Fibroblast of pulmonary artery (primary cell): ENCODE measurements at regions not wholly inside any gene's neighbourhood (a gene's known extent, or its start where the extent isn't known, plus 50 kb on each side); places are given as distances from the start of the nearest gene placed in this dataset.
A peak's percentile ranks its signal among the peaks of the same experiment; 100 is the strongest.

Experiments used
- DNase-seq: peaks from one replicate; pipeline ENCODE4 v3.0.0-alpha.2; 2010; ENCODE audit warnings: low read depth
- H3K4me3 ChIP-seq: replicated peaks from 2 replicates; pipeline ENCODE4 v1.5.1; 2011; ENCODE audit warnings: low read depth, mild to moderate bottlenecking, control low read depth, low read length, moderate library complexity
- TF ChIP-seq, protein P1 (sequence below): IDR thresholded peaks from 2 replicates; pipeline ENCODE4 v1.5.1; 2011; ENCODE audit warnings: mild to moderate bottlenecking, control low read depth, low read length, inconsistent platforms; ENCODE audit errors: missing control alignments

DNA sequence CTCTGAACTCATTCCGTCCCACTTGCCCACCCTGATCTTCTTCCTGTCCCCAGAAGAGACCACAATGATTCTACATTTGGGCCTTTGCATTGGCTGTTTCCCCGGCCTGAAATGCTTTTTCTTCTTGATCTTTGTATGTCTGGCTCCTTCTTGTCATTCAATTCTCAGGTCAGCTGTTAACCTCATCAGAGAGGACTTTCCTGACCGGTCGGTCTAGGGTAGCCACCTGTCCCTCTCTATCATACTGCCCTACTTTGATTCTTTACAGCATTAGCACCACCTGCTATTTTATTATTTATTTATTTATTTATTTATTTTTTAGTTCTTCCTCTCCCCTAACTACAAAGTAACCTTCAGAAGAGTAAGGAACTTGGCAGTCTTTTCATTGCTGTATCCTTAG is 84.3 kb downstream of the DYRK2 start:
- TF ChIP-seq, protein P1, sequence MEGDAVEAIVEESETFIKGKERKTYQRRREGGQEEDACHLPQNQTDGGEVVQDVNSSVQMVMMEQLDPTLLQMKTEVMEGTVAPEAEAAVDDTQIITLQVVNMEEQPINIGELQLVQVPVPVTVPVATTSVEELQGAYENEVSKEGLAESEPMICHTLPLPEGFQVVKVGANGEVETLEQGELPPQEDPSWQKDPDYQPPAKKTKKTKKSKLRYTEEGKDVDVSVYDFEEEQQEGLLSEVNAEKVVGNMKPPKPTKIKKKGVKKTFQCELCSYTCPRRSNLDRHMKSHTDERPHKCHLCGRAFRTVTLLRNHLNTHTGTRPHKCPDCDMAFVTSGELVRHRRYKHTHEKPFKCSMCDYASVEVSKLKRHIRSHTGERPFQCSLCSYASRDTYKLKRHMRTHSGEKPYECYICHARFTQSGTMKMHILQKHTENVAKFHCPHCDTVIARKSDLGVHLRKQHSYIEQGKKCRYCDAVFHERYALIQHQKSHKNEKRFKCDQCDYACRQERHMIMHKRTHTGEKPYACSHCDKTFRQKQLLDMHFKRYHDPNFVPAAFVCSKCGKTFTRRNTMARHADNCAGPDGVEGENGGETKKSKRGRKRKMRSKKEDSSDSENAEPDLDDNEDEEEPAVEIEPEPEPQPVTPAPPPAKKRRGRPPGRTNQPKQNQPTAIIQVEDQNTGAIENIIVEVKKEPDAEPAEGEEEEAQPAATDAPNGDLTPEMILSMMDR, result no peak
- no peak for DNase-seq
- H3K4me3 ChIP-seq, result no peak overlapping the region

DNA sequence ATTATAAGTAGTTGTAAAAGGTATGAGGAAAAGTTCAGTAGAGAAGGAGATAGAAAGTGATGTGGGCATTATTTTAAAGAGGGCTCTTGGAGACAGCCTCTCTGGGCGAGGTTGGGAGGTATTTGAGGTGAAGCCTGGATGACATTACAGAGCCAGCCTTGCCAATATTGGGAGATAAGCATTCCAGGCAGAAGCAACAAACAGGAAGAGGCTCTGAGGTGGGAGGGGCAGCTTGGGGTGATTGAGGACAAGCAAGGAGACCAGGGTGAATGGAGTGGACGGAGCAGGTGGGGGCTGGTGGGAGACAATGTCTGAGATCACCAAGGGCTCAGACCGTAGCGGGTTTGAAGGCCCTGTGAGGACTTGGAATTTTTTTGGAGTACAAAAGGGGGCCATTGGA is 87.3 kb downstream of the DYRK2 start:
- TF ChIP-seq, protein P1, result no peak
- DNase-seq, result no peak

DNA sequence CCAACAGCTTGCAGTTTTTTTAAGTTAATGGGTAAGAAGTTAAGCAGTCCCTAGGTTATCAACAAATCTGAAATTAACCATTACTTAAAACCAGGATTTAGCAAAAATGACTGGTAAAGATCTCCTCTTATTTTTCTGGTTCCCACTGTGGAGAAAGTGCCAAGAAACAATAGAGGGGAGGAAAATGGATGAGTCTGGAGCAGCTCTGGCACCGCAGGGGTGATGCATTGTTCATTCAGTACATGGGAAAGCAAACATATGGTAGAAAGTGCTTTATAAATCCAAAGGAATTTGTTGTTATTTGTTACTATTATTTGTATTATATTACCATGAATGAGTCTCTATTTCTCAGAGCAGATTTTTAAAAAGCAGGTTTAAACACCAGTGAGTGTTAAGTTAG is 92.2 kb downstream of the DYRK2 start:
- DNase-seq, result no peak
- TF ChIP-seq, protein P1, result no peak
- no peak overlapping the region for H3K4me3 ChIP-seq

More for the DNA sequence above, 87.3 kb downstream of the DYRK2 start:
- H3K4me3 ChIP-seq, result no peak overlapping the region

DNA sequence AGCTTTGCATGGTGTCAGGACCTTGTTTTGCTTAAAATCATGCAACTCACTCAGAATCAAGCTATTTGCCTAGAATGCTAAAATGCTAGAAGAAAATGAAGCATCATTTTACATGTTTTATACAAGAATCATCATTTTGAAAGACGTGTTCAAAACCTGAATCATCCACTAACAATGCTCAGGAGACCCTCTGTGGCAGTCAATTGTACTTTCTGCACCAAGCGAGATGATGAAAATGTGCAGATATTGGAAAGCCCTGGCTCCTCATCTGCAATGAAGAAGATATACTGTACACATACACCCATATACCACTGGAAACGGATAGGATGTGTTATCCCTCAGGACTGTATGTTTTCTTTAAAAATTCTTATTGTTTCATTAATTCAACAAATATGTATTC is 92.7 kb downstream of the DYRK2 start:
- DNase-seq, result no peak
- TF ChIP-seq, protein P1, result no peak
- no peak overlapping the region for H3K4me3 ChIP-seq

DNA sequence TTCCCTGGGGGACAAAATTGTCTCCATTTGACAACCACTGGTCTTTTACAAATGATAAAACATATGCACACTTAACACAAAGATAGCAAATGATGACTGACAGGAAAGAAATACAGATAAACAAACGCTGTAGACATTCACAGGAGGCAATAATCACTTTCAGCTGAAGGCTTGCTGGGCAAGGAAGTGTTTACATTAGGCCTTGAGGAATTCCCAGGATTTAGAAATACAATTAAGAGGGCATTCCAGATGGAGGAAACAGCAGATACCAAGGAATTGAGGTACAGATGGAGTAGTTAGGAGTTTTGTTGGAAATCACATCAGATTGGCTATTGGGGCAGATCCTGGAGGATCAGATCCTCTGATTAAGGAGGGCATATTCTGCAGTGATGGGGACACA is 93.9 kb downstream of the DYRK2 start:
- TF ChIP-seq, protein P1, result no peak
- H3K4me3 ChIP-seq, result no peak overlapping the region
- no peak for DNase-seq

DNA sequence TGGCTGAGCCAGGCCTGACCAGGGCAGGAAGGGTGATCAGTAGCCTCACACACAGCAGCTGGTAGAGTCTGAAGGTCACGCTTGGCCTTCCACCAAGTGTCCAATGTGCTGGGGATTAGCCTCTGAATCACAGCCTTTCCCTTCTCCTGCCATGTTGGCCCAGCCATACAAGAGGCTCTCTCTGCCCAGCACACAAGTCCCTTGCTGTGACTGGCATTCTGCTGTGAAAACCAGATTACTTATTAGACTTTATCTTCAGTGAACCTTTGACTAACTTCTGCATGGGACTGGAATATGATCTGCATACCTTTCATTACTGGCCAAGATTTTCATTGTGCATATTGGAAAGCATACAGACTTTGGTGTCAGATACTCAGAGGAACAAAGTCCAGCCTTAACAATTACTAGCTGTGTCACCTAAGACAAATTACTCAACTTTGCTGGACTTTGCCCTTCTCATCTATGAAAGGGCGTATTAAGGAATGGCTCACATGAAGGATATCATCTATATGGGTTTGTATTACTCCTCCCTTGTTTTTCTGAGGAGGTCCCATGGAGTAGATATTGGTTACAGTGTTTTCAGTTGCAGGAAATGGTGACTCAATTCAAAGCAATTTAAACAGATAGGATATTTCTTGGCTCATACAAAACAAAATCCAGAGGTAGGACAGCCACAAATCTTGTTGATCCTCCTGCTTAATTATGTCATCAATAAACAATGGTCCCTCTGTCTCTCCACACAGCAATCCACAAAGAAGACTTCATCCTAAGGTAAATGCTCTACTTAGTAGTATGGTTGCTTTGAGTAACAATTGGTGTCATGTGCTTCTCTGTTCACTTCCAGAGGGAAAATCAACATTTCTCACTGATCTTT is 99.6 kb downstream of the DYRK2 start:
- DNase-seq, result peak; percentile 51
- no peak overlapping the region for H3K4me3 ChIP-seq
- TF ChIP-seq, protein P1, result no peak

DNA sequence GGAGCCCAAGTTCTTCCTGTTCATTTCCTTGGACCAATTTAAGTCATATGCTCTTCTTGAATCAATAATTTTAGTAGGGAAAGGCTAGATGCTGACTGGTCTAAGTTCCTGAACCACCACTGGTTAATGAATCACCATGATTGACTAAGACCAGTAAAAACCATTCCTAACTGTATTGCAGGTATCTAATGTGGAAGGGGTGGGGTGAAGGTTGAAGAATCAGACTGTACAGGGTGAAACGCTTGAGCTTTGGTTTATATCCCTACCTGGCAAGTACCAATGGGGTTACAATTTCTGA is 100.1 kb downstream of the DYRK2 start:
- H3K4me3 ChIP-seq, result no peak overlapping the region
- no peak for DNase-seq
- TF ChIP-seq, protein P1, result no peak
